ENCODE measurements at regions not wholly inside any gene's neighbourhood (a gene's known extent, or its start where the extent isn't known, plus 50 kb on each side); places are given as distances from the start of the nearest gene placed in this dataset.

- Histone ChIP-seq H3K27me3 (peaks cover 15% of the 10 kb centered on the region), H3K4me1 (ENCODE audit: control insufficient read depth in 1 of 2, insufficient read depth in 1 of 2, low read depth in 1 of 2, low read length in 1 of 2) (no peaks in the 10 kb centered on the region), H3K27ac (no peak overlapping the region), H3K36me3 (no peaks in the 10 kb centered on the region), H3K9me3 (no peaks in the 10 kb centered on the region), H3K4me3 (ENCODE audit: low read depth in 1 of 2, low read length in 1 of 2) (no peak overlapping the region)
- TF ChIP-seq CTCF (IDR thresholded peaks at IDR 0.05) = no peak
Measured at GRCh38 chr1:181206979-181207790, 118.7 kb downstream of the IER5 start.

GRCh38 chr1:181208083-181208482 lies 119.6 kb downstream of the IER5 start:
- Histone ChIP-seq H3K4me1 (ENCODE audit: control insufficient read depth in 1 of 2, insufficient read depth in 1 of 2, low read depth in 1 of 2, low read length in 1 of 2) (no peaks in the 10 kb centered on the region), H3K36me3 (no peaks in the 10 kb centered on the region), H3K4me3 (ENCODE audit: low read depth in 1 of 2, low read length in 1 of 2) (no peak overlapping the region), H3K27ac (no peak overlapping the region), H3K27me3 (peaks cover 20% of the 10 kb centered on the region), H3K9me3 (no peaks in the 10 kb centered on the region)
- no peak for TF ChIP-seq CTCF (IDR thresholded peaks at IDR 0.05)

- H3K36me3 ChIP-seq = no peaks in the 10 kb centered on the region
- H3K9me3 ChIP-seq = no peaks in the 10 kb centered on the region
- H3K27ac ChIP-seq = no peak overlapping the region
- no peak overlapping the region for H3K4me3 ChIP-seq (ENCODE audit: low read depth in 1 of 2, low read length in 1 of 2)
- TF ChIP-seq CTCF (IDR thresholded peaks at IDR 0.05) = no peak
- no peaks in the 10 kb centered on the region for H3K4me1 ChIP-seq (ENCODE audit: control insufficient read depth in 1 of 2, insufficient read depth in 1 of 2, low read depth in 1 of 2, low read length in 1 of 2)
- H3K27me3 ChIP-seq = peaks cover 16% of the 10 kb centered on the region
Measured at GRCh38 chr1:181208967-181209366, 120.5 kb downstream of the IER5 start.

GRCh38 chr1:181213056-181213455 lies 124.6 kb downstream of the IER5 start:
- no peaks in the 10 kb centered on the region for H3K36me3 ChIP-seq
- H3K9me3 ChIP-seq = no peaks in the 10 kb centered on the region
- no peak overlapping the region for H3K27ac ChIP-seq
- peaks cover 16% of the 10 kb centered on the region for H3K27me3 ChIP-seq
- no peak for TF ChIP-seq CTCF (IDR thresholded peaks at IDR 0.05)
- no peak overlapping the region for H3K4me3 ChIP-seq (ENCODE audit: low read depth in 1 of 2, low read length in 1 of 2)
- H3K4me1 ChIP-seq (ENCODE audit: control insufficient read depth in 1 of 2, insufficient read depth in 1 of 2, low read depth in 1 of 2, low read length in 1 of 2) = no peaks in the 10 kb centered on the region

GRCh38 chr1:181216591-181216994 lies 128.1 kb downstream of the IER5 start:
- no peaks in the 10 kb centered on the region for H3K4me1 ChIP-seq (ENCODE audit: control insufficient read depth in 1 of 2, insufficient read depth in 1 of 2, low read depth in 1 of 2, low read length in 1 of 2)
- H3K27ac ChIP-seq = no peak overlapping the region
- no peak for TF ChIP-seq CTCF (IDR thresholded peaks at IDR 0.05)
- H3K9me3 ChIP-seq = no peaks in the 10 kb centered on the region
- no peaks in the 10 kb centered on the region for H3K36me3 ChIP-seq
- H3K27me3 ChIP-seq = peaks cover 8% of the 10 kb centered on the region
- no peak overlapping the region for H3K4me3 ChIP-seq (ENCODE audit: low read depth in 1 of 2, low read length in 1 of 2)
